ENCODE measurements at regions not wholly inside any gene's neighbourhood (a gene's known extent, or its start where the extent isn't known, plus 50 kb on each side); places are given as distances from the start of the nearest gene placed in this dataset.
"Not testable (repeated sequence)": the region's sequence is repeated elsewhere in the genome, so short reads cannot be mapped to it uniquely, and the experiment has no call there.

DNA sequence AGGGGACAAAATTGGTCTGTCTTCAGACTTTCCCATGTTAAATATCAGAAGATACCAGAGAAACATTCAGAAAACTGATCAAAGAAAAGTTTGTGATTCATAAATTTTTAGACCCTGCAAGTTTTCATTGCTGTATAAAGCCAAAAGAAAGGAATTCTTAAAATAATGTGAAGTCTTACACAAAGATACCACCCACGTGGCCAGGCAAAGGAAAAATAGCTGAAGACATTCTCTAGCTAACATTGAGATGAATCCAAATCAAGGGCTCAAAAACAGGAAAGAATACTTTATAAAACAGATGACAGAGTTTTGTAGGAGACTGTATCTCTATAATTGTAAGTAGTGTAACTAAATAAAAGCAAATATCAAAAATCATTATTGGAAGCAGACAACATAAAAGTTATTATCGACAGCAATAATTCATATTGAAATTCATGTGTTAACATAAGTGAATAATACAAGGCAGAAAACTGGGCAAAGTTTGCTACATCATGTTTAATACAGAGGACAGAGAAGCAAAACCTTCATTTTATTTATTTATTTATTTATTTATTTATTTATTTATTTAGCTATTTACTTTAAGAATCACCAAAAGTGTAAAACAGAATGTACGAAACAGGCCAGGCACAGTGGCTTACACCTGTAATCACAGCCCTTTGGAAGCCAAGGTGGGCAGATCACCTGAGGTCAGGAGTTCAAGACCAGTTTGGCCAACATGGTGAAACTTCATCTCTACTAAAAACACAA, 204.6 kb upstream of the SLIT2 start:
- DNase-seq (ENCODE audit: low read depth in 3 of 3): no peak

DNA sequence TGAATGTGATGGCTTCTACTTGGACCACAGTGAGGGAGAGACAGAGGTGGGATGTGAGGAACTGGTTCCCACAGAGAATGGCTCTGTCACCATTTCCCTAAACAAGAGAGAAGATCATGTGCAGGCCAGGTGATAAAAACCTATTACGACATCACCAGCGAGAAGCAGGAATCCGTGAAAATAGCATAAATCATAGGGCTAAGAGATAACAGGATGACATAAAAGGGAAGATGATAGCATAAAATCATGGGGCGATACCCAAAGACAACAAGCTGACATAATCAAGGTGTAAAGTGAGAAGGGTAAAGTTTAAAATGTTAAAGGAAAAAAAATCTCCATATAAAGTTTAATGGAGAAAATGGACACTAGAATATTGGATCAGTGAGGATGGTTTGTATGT, 205.5 kb upstream of the SLIT2 start:
- no peak for DNase-seq (ENCODE audit: low read depth in 3 of 3)

DNA sequence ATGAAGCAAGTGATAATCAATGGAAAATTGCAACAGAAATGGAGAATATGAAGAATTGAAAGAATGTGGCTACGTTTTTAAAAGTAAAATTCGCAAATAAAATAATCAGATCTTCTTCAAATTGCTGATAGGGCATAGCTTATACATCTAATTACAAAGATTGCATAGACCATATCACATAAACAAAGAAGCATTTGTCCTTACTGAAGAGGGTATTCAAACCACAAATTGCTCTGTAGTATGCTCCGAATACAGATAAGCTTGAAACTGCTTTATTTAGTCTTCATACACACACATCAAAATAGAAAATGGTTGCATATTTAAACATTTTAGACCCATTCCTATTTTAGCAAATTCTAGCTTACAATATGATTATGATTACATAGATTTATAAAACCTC, 206.7 kb upstream of the SLIT2 start:
- no peak for DNase-seq (ENCODE audit: low read depth in 3 of 3)

DNA sequence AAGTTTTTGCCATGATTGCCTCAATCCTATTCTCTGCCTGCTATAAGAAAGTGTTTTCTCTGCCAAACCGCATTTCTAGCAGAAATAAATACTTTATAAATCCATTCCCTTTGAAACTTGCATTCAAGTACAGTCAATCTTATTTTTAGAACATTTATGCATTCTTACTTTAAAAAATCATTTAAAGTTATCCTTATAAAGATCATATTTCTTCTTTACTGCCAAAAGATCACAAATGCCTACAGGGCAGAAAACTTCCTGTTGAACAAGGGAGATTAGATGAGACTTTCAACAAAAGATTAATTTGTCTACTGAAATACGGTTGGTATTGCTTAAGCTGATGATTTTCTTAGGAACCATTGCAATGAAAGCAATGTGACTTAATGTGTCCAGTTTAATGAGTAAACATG, 207.2 kb upstream of the SLIT2 start:
- no peak for DNase-seq (ENCODE audit: low read depth in 3 of 3)

DNA sequence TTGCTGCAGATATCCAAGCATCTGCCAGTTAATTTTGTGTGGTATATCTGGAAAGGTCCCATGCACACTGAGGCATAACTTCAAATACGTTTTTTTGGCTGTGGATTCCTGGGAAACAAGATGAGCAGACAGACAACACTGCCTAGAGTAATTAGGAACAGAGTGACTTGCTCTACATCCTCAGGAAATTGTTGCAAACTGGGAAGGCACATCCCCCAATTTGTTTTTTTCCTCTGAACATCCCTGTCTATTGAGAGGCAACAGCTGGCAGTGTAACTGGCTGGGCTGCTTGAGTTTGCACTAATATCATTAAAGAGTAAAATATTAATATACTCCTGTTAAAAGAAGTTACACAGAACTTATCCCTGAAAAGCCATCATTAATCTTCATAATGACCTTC, 207.7 kb upstream of the SLIT2 start:
- DNase-seq (ENCODE audit: low read depth in 3 of 3): no peak

DNA sequence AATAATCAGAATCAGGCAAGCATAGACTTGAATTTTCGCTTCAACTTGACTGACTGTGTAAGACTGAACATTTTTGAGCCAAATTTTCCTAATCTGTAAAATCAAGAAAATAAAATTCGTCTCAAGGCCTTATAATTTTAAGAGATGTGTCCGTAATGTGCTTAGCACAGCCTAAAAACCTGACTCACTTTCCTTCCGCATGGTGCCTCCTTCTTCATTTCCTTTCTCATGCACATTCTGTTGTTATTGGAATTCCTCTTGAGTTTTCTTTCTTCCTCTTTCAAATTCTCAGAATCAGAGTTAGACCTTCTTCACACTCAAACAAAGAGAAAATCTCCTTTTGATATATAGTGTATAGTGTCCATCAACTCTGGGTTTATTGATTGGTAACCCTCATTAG, 208.9 kb upstream of the SLIT2 start:
- no peak for DNase-seq (ENCODE audit: low read depth in 3 of 3)

DNA sequence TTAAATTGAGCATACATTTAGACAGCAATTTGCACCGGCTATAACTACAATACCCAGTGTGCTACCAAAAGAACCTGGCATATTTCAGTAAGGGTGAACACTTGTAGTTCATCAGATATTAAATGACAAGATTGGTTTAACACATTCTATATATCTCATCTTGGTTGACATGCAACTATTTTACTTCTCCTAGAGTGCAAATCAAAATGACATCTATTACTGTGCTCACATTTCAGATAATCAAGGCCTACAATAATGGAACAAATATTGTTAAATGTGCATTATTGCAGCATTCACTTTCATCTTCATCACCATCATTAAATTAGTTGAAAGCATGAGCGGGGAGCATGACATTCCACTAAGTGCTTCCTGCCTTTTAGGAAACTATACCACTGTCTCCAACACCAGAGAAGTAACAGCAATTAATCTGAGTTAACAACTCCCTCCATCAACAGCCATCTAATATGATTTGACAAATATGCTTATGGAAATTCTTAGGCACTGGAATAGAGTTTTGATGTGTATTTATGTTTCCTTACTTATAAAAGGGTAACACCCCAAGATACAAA, 209.8 kb upstream of the SLIT2 start:
- no peak for DNase-seq (ENCODE audit: low read depth in 3 of 3)

DNA sequence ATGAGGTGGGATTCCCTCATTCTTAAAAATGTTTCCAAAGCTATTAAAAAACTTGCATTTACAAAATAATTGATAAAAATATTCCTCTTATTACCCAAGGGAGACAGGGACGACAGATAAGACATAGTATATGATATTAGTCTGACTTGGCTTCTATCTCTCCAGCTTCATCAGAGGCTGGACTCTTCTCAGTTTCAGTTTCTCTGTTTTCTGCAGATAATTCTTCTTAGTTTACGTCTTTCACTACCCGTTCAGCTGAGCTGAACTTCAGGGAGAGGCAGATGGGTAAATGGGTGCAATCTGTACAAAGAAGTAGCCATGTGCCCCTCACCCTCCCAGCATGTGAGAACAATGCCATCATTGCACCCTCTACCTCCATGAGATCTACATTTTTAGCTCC, 214.0 kb upstream of the SLIT2 start:
- no peak for DNase-seq (ENCODE audit: low read depth in 3 of 3)

DNA sequence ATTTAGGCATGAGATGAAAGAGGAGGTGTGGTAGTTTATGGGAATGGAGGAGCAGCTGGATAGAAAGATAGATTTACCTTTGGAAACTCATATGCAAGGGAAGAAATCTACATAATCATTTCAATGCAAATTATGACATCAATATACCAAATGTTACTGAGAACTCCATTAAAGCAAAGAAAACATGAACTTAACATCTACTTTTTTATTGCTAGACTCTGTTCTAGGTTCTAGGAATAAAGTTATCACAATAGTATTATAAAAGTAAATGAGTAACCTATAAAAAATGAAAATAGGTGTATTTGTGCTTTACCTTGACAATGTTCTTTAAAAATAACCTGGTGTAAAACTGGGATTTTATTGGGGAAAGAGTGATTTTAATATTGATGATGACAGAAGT, 221.6 kb upstream of the SLIT2 start:
- DNase-seq (ENCODE audit: low read depth in 3 of 3): no peak

DNA sequence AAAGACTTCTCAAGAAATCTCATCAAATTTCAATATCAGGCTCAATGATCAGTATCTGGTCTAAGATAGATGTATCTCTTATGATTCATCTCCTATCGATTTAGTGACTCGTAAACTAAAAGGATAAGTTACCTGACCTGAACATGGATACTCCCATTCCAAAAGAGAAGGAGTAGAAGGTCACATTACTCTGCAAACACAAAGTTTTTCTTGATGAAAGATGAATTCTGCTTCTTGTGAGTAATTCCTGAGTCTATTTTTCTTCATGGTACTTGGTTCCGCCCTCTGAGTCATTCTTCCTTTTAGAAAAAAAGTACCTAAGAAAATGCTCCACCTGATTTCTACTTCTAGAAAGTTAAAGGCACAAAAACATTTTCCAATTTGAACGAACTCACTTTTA, 223.1 kb upstream of the SLIT2 start:
- DNase-seq (ENCODE audit: low read depth in 3 of 3): no peak

DNA sequence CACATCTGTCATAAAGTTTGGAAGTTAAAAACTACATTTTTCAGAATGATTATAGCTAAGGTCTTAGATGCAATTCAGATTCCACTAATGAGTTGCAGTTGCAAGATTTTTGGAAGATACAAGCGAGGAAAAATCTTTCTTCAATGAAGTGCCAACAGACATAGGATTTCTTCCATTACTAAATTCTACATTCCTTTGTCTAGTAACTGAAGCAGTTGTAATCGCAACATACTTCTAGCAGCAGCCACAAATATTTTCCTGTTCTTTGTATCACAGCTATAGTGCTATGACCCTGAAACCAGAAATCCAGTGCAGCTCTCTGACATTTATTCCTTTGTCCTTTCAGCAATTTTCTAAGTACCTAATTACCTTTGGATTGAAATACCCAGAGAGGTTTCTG, 225.2 kb upstream of the SLIT2 start:
- no peak for DNase-seq (ENCODE audit: low read depth in 3 of 3)

DNA sequence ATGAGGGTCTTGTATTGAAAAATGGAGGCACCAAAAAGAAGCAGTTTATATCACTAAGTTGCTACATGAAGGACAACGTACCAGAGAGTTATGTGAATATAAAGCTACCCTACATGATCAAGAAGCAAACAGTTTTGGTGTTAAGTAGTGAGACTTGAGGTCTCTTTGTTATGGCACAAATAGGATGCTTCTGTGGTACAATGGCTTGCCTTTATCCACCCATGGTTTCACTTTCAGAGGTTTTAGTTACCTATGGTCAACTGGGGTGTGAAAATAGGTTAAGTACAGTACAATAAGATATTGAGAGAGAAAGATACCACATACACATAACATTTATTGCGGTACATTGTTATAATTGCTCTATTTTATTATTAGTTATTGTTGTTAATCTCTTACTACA, 229.2 kb upstream of the SLIT2 start:
- no peak for DNase-seq (ENCODE audit: low read depth in 3 of 3)

DNA sequence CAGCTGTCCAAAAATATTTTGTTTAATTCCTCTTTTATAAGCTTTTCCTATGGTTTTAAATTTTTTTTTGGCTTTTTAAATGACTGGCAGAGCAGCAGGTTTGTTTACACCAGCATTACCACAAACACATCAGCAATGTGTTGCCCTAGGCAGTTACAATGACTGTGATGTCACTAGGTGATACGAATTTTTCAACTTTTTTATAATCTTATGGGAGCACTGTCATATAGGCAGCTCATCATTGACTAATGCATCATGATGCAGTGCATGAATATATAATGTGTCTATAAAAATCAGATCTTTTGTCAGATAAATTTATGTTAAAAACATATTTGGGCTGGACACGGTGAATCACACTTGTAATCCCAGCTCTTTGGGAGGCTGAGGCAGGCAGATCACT, 231.6 kb upstream of the SLIT2 start:
- DNase-seq (ENCODE audit: low read depth in 3 of 3): no peak

DNA sequence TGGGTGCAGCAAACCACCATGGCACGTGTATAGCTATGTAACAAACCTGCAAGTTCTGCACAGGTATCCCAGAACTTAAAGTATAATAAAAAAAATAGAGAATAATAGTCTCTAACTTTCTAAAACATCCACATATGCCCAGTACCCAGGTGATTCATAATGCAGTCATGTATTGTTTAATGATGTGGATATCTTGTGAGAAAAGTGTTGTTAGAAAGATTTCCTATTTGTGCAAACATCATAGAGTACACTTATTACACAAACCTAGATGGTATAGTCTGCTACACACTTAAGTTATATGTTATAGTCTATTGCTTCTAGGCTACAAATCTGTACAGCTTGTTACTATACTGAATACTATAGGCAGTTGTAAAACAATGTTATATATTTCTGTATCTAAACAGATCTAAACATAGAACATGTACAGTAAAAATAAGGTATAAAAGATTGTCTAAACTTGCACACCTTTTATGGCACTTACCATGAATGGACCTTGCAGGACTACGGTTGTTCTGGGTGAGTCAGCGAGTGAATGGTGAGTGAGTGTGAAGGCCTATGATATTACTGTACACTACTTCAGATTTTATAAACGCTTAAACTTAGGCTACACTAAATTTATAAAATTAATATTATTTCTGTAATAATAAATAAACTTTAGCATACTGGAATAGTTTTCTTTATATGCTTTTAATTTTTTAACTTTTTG, 232.2 kb upstream of the SLIT2 start:
- no peak for DNase-seq (ENCODE audit: low read depth in 3 of 3)

DNA sequence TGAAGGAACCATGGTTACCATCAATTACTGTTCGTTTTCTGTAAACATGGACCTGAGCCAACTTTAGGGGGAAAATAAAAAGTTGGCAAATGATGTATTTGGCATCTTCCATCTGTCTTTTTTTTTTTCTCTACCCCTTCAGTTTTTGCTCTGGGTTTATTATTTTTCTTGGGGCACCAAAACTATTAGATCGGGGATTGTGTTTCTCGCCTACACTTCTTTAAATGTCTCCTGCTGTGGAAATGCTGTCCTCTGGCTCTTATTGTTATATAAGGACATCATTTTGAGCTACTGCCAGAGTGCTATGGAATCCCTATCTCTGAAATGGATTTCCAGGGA, 234.0 kb upstream of the SLIT2 start:
- DNase-seq (ENCODE audit: low read depth in 3 of 3): no peak

DNA sequence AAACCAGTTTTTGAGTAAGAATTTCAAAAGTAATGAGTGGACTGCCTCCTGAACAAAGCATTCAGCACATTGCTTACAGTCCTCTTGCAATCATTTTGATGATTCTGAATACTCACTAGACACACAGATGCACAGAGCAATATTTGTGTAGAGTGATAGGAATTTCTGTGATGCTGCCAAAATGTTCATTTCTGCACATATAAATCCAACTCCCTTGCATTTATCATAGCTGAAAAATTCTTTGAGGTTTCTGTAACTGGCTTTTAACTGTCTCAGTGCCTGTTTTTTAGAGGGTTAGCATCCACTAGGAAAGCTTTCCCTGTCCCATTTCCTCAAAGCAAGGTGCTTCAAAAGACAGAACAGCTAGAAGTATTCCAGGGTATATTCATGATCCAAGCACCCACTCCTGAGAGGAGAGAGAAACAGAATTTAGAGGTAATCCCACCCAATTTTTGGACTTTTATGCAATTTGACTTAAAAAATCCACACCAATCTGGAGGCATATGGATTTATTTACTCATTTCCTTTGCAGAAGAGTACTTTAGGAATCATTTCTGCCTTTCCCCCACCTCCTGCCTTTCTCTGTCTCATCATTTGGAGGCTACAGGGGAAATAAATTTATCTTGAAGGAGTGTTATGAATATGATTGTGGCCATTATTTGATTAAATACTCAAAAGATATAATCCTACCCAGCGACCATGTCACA, 234.5 kb upstream of the SLIT2 start:
- DNase-seq (ENCODE audit: low read depth in 3 of 3): no peak

DNA sequence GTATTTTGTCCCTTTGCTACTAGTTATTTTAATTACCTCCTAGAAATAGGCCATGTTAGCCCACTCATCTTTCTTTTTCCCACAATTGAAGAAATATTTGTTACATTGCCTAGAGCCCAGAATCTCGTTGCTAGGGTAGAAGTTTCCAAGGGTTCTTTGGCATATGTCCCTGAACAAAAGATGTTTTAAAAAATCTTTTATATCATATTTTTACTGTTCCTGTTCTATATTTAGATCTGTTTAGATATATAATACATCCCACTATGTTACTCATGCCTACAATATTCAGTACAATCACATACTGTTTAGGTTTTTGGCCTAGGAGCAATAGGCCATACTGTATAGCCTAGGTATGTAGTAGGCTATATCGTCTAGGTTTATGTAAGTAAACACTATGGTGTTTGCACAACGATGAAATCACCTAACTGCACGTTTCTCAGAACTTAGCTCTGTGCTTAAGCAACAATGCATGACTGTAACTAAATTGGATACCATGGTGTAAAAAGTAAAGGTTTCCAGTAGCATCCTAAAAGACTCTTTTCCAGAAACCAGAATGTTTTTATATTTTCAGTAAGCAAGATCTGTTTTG, 236.0 kb upstream of the SLIT2 start:
- DNase-seq (ENCODE audit: low read depth in 3 of 3): no peak

DNA sequence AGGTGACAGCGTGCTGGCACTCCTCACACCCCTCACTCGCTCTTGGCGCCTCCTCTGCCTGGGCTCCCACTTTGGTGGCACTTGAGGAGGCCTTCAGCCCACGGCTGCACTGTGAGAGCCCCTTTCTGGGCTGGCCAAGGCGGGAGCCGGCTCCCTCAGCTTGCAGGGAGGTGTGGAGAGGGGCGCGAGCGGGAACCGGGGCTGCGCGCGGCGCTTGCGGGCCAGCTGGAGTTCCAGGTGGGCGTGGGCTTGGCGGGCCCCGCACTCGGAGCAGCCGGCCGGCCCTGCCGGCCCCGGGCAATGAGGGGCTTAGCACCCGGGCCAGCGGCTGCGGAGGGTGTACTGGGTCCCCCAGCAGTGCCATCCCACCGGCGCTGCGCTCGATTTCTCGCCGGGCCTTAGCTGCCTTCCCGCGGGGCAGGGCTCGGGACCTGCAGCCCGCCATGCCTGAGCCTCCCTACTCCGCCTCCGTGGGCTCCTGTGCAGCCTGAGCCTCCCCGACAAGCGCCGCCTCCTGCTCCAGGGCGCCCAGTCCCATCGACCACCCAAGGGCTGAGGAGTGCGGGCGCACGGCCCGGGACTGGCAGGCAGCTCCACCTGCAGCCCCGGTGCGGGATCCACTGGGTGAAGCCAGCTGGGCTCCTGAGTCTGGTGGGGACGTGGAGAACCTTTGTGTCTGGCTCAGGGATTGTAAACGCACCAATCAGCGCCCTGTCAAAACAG, 247.7 kb upstream of the SLIT2 start:
- not testable (repeated sequence) for DNase-seq (ENCODE audit: low read depth in 3 of 3)

DNA sequence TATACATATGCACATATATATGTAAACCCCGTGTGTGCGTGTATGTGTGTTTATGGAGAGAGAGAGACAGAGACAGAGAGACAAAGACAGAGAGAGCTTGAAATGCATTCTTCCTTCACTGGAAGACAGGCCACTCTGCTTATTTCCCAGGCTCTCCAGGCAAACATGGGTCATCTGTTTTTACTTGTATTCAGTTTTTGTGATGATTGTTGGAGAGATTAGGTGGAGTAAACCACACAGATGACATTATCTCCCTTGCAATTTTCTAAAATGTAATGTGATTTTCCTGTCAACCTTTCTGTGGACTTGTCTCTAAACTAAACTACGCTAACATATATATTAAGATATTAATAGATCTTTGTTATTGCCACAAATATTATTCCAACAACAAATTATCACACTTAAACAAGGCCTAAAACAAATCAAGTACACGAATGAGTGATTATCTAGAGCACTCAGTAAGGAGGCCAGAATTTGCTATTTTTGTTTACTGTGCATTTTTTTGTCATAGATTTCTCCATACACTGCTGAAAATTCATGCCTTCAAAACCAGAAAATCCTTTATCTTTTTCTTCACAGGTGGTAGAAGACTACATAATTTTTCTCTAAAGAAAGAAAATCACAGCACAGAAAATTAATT, 251.8 kb upstream of the SLIT2 start:
- no peak for DNase-seq (ENCODE audit: low read depth in 3 of 3)

DNA sequence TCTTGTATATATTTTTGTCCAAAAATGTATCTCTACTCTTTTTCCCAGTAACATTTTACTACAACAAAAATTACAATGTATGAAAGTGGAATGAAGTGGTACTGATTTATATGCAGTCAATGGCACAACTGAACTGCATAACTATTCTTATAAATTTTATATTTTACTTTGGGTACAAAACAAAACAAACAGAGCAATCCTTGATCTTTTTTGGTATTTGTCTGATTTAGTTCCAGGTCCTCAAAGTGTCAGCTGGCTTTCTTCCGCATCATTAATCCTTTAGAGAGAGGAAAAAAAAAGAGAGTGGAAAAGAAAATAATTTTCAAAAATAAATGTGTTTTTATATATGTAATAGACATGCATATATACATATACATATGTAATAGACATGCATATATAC, 252.4 kb upstream of the SLIT2 start:
- DNase-seq (ENCODE audit: low read depth in 3 of 3): no peak

DNA sequence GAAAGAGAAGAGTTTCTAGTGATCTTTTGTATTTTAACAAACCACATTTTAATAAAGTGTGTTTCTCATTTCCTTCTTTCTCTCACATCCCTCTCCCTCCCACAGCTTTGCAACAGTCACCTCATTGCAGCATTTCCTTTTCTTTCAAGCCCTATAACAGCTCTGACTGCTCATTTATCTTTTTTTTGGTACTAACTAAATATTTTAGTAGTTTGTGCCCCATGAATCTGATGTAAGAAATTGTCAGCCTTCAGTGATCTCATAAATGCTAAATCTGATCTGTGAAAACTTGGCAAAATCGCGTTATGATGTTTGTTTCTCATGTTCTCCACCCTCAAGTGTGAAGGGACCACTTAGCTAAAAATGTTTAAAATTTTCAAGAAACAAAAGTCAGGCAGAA, 258.5 kb upstream of the SLIT2 start:
- no peak for DNase-seq (ENCODE audit: low read depth in 3 of 3)
